Stimulated activated CD4-positive, alpha-beta T cell treated with anti-CD3 and anti-CD28 coated beads, Interleukin-4, amount 100 ng/mL, for 24 hours (primary cell): ENCODE measurements at regions not wholly inside any gene's neighbourhood (a gene's known extent, or its start where the extent isn't known, plus 50 kb on each side); places are given as distances from the start of the nearest gene placed in this dataset.
A peak's percentile ranks its signal among the peaks of the same experiment; 100 is the strongest.

Experiments
- DNase-seq: peaks from one replicate; pipeline ENCODE4 v3.0.0-alpha.2; 2020

- no peak for DNase-seq
These were observed 161.3 kb downstream of the DRD1 start for GRCh38 chr5:175282611-175283225.

- DNase-seq = no peak
These were observed 162.3 kb downstream of the DRD1 start for GRCh38 chr5:175281714-175282113.

- no peak for DNase-seq
These were observed 162.7 kb downstream of the DRD1 start for GRCh38 chr5:175281257-175281656.

GRCh38 chr5:175279506-175279905 is 164.5 kb downstream of the DRD1 start:
- DNase-seq = no peak

- DNase-seq = no peak
These were observed 168.2 kb downstream of the DRD1 start for GRCh38 chr5:175275748-175276147.

GRCh38 chr5:175275097-175275496 is 168.9 kb downstream of the DRD1 start:
- no peak for DNase-seq

GRCh38 chr5:175274171-175274570 is 169.8 kb downstream of the DRD1 start:
- no peak for DNase-seq

GRCh38 chr5:175264406-175264805 is 179.6 kb downstream of the DRD1 start:
- no peak for DNase-seq

GRCh38 chr5:175263776-175264175 is 180.2 kb downstream of the DRD1 start:
- DNase-seq = no peak

GRCh38 chr5:175261526-175261925 is 182.5 kb downstream of the DRD1 start:
- no peak for DNase-seq

GRCh38 chr5:175261037-175261436 is 182.9 kb downstream of the DRD1 start:
- no peak for DNase-seq

GRCh38 chr5:175257847-175258194 is 186.2 kb downstream of the DRD1 start:
- DNase-seq = no peak

GRCh38 chr5:175257128-175257846 is 186.7 kb downstream of the DRD1 start:
- DNase-seq = no peak

GRCh38 chr5:175254155-175254554 is 189.8 kb downstream of the DRD1 start:
- DNase-seq = no peak

- DNase-seq = no peak
These were observed 190.4 kb downstream of the DRD1 start for GRCh38 chr5:175253597-175253996.

- DNase-seq = no peak
These were observed 191.7 kb downstream of the DRD1 start for GRCh38 chr5:175252234-175252805.

GRCh38 chr5:175250426-175250825 is 193.6 kb downstream of the DRD1 start:
- DNase-seq = no peak

GRCh38 chr5:175248416-175248905 is 195.5 kb downstream of the DRD1 start:
- DNase-seq = no peak

GRCh38 chr5:175246889-175247520 is 197.0 kb downstream of the DRD1 start:
- DNase-seq = no peak

- peak; percentile 6 for DNase-seq
These were observed 197.6 kb downstream of the DRD1 start for GRCh38 chr5:175246242-175246888.

- DNase-seq = no peak
These were observed 200.5 kb downstream of the DRD1 start for GRCh38 chr5:175243441-175243840.

GRCh38 chr5:175242207-175242606 is 201.8 kb downstream of the DRD1 start:
- DNase-seq = no peak

- DNase-seq = no peak
These were observed 205.7 kb downstream of the DRD1 start for GRCh38 chr5:175238326-175238725.
